Prostate gland (tissue), 2 donors: ENCODE measurements at regions not wholly inside any gene's neighbourhood (a gene's known extent, or its start where the extent isn't known, plus 50 kb on each side); places are given as distances from the start of the nearest gene placed in this dataset.

ENCODE experiments used
- POLR2AphosphoS5 ChIP-seq: sonication (generic); formaldehyde crosslinking; IDR thresholded peaks from one replicate; pipeline ENCODE4 v1.6.1; 2017; ENCODE audit warnings: antibody characterized with exemption
- TF ChIP-seq, protein P1 (sequence below), 4 experiments: fragments of 200-600 bp in 2 of 4; fragments of 450-650 bp in 2 of 4; sonication (generic) in 2 of 4; IDR thresholded peaks; 1 replicate in 3 of 4; 2 replicates in 1 of 4; pipeline ENCODE4 v1.5.1; 2016 to 2019; ENCODE audit warnings: antibody characterized with exemption in 4 of 4, mild to moderate bottlenecking in 2 of 4, moderate library complexity in 2 of 4

DNA sequence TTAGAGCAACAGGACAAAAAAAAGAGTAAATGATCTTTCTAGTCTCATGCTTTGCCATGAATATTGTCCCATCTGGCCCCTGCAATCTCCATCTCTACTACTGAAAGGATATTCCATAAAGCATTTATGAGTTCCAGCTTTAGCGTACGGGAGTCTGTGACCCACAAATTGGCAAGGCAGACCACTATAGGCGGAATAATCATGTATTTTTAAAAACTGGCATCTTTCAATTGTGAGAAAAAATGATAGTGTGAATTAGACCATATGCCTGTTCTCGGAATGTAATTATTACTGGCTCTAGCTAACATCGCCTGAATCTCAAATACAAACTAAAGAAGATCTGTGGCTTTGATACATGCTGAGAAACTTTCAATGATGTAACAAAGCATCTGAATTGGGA, 738.1 kb upstream of the NXPH2 start:
- TF ChIP-seq, protein P1, sequence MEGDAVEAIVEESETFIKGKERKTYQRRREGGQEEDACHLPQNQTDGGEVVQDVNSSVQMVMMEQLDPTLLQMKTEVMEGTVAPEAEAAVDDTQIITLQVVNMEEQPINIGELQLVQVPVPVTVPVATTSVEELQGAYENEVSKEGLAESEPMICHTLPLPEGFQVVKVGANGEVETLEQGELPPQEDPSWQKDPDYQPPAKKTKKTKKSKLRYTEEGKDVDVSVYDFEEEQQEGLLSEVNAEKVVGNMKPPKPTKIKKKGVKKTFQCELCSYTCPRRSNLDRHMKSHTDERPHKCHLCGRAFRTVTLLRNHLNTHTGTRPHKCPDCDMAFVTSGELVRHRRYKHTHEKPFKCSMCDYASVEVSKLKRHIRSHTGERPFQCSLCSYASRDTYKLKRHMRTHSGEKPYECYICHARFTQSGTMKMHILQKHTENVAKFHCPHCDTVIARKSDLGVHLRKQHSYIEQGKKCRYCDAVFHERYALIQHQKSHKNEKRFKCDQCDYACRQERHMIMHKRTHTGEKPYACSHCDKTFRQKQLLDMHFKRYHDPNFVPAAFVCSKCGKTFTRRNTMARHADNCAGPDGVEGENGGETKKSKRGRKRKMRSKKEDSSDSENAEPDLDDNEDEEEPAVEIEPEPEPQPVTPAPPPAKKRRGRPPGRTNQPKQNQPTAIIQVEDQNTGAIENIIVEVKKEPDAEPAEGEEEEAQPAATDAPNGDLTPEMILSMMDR (IDR thresholded peaks at IDR 0.05), result no peak
- TF ChIP-seq POLR2AphosphoS5, result no peak
